ENCODE measurements at regions not wholly inside any gene's neighbourhood (a gene's known extent, or its start where the extent isn't known, plus 50 kb on each side); places are given as distances from the start of the nearest gene placed in this dataset.

DNA sequence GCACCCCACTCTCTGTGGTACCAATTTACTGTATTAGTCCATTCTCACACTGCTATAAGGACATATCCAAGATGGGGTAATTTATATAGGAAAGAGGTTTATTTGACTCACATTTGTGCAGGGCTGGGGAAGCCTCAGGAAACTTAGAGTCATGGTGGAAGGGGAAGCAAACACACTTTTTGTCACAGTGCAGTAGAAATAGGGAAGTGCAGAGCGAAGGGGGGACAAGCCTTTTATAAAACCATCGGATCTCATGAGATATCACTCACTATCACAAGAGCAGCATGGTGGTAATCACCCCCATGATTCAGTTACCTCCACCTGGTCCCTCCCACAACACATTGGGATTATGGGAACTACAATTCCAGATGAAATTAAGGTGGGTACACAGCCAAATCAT, 766.9 kb upstream of the PCDH10 start:
- no peak for TF ChIP-seq CTCF (IDR thresholded peaks at IDR 0.05)
- H3K27ac Mint-ChIP-seq, result no peak overlapping the region
- no peaks in the 10 kb centered on the region for H3K4me1 Mint-ChIP-seq
- H3K27me3 Mint-ChIP-seq (ENCODE audit: low read depth, poor library complexity), result peaks cover 4% of the 10 kb centered on the region
- no peak overlapping the region for H3K4me3 Mint-ChIP-seq
- no peak for DNase-seq
- H3K9me3 Mint-ChIP-seq, result no peaks in the 10 kb centered on the region
- no peaks in the 10 kb centered on the region for H3K36me3 Mint-ChIP-seq (ENCODE audit: low read depth)

- peaks cover 4% of the 10 kb centered on the region for H3K27me3 Mint-ChIP-seq (ENCODE audit: low read depth, poor library complexity)
- no peak overlapping the region for H3K27ac Mint-ChIP-seq
- no peaks in the 10 kb centered on the region for H3K36me3 Mint-ChIP-seq (ENCODE audit: low read depth)
- no peak for TF ChIP-seq CTCF (IDR thresholded peaks at IDR 0.05)
- H3K4me1 Mint-ChIP-seq, result no peaks in the 10 kb centered on the region
- no peak overlapping the region for H3K4me3 Mint-ChIP-seq
- H3K9me3 Mint-ChIP-seq, result no peaks in the 10 kb centered on the region
- DNase-seq, result no peak
Measured at GRCh38 chr4:132383571-132384199, 765.4 kb upstream of the PCDH10 start.

- no peak for TF ChIP-seq CTCF (IDR thresholded peaks at IDR 0.05)
- Mint-ChIP-seq H3K9me3 (no peaks in the 10 kb centered on the region), H3K4me3 (no peak overlapping the region)
Measured at GRCh38 chr4:132384709-132385108, 764.4 kb upstream of the PCDH10 start.

GRCh38 chr4:132386130-132386529, 763.0 kb upstream of the PCDH10 start:
- Mint-ChIP-seq H3K36me3 (ENCODE audit: low read depth) (no peaks in the 10 kb centered on the region), H3K4me1 (no peaks in the 10 kb centered on the region), H3K9me3 (no peaks in the 10 kb centered on the region), H3K4me3 (no peak overlapping the region), H3K27ac (no peak overlapping the region), H3K27me3 (ENCODE audit: low read depth, poor library complexity) (no peaks in the 10 kb centered on the region)
- DNase-seq, result no peak
- TF ChIP-seq CTCF (IDR thresholded peaks at IDR 0.05), result no peak

More at GRCh38 chr4:132384709-132385108, 764.4 kb upstream of the PCDH10 start:
- Mint-ChIP-seq H3K36me3 (ENCODE audit: low read depth) (no peaks in the 10 kb centered on the region), H3K27me3 (ENCODE audit: low read depth, poor library complexity) (peaks cover 4% of the 10 kb centered on the region), H3K27ac (no peak overlapping the region), H3K4me1 (no peaks in the 10 kb centered on the region)
- no peak for DNase-seq

GRCh38 chr4:132387060-132387459, 762.0 kb upstream of the PCDH10 start:
- TF ChIP-seq CTCF (IDR thresholded peaks at IDR 0.05), result no peak
- Mint-ChIP-seq H3K36me3 (ENCODE audit: low read depth) (no peaks in the 10 kb centered on the region), H3K27me3 (ENCODE audit: low read depth, poor library complexity) (no peaks in the 10 kb centered on the region), H3K9me3 (no peaks in the 10 kb centered on the region), H3K4me1 (no peaks in the 10 kb centered on the region), H3K4me3 (no peak overlapping the region), H3K27ac (no peak overlapping the region)
- DNase-seq, result no peak

DNA sequence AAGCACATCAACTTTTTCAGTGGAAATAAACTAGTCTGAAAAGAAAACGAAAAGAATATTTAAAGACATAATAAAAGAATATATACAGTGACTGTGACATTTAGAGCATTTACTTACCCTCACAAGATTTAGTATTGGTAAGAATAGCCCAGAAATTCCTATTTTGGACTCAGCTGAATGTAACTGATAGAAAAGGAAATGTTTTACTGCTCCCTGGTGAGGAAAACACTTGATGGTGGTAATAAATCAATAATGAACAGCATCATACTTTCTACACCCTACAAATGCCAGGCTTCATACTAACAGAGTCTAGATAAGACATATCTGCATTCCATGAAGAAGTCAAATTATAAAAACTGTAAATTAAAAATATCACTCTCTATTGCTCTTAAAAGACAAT, 753.5 kb upstream of the PCDH10 start:
- Mint-ChIP-seq H3K4me3 (no peak overlapping the region), H3K36me3 (ENCODE audit: low read depth) (no peaks in the 10 kb centered on the region), H3K27ac (no peak overlapping the region), H3K9me3 (no peaks in the 10 kb centered on the region), H3K4me1 (no peaks in the 10 kb centered on the region), H3K27me3 (ENCODE audit: low read depth, poor library complexity) (no peaks in the 10 kb centered on the region)
- no peak for DNase-seq
- no peak for TF ChIP-seq CTCF (IDR thresholded peaks at IDR 0.05)
